GM20000 (cell line): ENCODE measurements at regions not wholly inside any gene's neighbourhood (a gene's known extent, or its start where the extent isn't known, plus 50 kb on each side); places are given as distances from the start of the nearest gene placed in this dataset.
"Not testable (repeated sequence)": the region's sequence is repeated elsewhere in the genome, so short reads cannot be mapped to it uniquely, and the experiment has no call there.

Experiments used
- DNase-seq: peaks from one replicate; pipeline ENCODE4 v3.0.0; 2012; ENCODE audit warnings: low spot score
- TF ChIP-seq, protein P1 (sequence below): IDR thresholded peaks from 2 replicates; pipeline ENCODE4 v1.5.1; 2012; ENCODE audit warnings: mild to moderate bottlenecking, control low read depth; ENCODE audit errors: extremely low read depth, missing control alignments

DNA sequence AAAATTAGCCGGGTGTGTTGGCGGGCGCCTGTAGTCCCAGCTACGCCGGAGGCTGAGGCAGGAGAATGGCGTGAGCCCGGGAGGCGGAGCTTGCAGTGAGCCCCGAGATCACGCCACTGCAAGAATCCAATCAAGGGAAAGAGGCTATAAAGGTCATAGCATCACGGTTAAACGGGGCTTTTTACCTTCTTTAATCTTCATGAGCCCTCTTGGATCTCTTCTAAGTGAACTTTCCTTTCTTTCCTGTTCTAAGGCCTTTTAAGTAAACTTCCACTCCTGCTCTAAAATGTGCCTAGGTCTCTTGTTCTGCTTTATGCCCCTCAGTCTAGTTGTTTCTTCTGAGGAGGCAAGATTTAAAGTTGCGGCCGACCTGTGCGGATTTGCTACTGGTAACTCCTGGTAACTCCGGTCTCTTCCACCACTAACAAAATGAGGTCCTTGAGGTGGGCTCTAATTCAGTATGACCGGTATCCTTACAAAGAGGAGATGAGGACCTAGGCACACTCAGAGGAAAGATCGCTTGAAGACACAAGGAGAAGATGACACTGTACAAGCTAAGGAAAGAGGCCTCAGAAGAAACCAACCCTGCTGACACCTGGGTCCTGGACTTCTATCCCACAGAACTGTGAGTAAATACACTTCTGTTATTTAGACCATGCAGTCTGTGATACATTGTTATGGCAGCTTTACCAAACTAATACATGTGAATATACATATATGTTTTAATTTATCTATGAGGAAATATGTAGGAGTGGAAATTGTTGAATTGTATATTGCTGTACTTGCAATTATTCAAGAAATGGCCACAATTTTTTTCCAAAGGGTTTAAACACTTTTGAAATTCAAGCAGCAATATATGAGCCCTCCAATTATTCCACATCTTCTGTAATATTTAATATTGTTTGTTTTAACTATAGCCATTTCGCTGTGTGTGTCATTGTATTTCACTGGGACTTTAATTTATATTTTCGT, 331.5 kb upstream of the CNTNAP2 start:
- TF ChIP-seq, protein P1, sequence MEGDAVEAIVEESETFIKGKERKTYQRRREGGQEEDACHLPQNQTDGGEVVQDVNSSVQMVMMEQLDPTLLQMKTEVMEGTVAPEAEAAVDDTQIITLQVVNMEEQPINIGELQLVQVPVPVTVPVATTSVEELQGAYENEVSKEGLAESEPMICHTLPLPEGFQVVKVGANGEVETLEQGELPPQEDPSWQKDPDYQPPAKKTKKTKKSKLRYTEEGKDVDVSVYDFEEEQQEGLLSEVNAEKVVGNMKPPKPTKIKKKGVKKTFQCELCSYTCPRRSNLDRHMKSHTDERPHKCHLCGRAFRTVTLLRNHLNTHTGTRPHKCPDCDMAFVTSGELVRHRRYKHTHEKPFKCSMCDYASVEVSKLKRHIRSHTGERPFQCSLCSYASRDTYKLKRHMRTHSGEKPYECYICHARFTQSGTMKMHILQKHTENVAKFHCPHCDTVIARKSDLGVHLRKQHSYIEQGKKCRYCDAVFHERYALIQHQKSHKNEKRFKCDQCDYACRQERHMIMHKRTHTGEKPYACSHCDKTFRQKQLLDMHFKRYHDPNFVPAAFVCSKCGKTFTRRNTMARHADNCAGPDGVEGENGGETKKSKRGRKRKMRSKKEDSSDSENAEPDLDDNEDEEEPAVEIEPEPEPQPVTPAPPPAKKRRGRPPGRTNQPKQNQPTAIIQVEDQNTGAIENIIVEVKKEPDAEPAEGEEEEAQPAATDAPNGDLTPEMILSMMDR, result no peak
- DNase-seq, result no peak

GRCh38 chr7:145781388-145781787, 335.2 kb upstream of the CNTNAP2 start:
- DNase-seq, result not testable (repeated sequence)

GRCh38 chr7:145779140-145779539, 337.5 kb upstream of the CNTNAP2 start:
- TF ChIP-seq, protein P1, result no peak
- DNase-seq, result no peak

DNA sequence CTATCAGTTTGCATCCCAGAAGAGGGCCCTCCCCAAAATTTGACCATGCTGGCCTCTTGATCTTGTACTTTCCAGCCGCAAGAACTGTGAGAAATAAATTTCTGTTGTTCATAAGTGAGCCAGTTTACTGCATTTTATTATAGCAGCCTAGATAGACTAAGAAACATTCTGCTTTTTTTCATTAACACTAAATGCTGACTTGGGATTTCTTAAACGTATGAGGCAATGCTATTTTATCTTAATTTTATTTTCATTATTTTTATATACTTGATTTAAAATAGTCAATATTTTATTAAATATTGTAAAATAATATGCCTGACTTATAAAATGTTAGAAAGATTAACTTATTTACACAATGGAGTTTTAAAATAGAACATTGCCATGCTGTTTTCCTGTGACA, 341.8 kb upstream of the CNTNAP2 start:
- no peak for DNase-seq
- TF ChIP-seq, protein P1, result no peak

GRCh38 chr7:145753004-145753403, 363.6 kb upstream of the CNTNAP2 start:
- DNase-seq, result no peak
- TF ChIP-seq, protein P1, result no peak

DNA sequence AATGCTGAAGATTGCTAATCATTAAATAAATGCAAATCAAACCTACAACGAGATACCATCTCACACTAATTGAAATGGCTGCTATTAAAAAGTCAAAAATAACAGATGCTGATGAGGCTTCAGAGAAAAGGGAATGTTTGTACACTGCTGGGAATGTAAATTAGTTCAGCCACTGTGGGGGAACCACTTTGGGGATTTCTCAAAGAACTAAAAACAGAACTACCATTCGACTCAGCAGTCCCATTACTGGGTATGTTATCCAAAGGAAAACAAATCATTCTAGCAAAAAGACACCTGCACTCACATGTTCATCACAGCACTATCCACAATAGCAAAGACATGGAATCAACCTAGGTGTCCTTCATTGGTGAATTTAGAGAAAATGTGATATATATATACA, 379.0 kb upstream of the CNTNAP2 start:
- DNase-seq, result no peak
- TF ChIP-seq, protein P1, result no peak

DNA sequence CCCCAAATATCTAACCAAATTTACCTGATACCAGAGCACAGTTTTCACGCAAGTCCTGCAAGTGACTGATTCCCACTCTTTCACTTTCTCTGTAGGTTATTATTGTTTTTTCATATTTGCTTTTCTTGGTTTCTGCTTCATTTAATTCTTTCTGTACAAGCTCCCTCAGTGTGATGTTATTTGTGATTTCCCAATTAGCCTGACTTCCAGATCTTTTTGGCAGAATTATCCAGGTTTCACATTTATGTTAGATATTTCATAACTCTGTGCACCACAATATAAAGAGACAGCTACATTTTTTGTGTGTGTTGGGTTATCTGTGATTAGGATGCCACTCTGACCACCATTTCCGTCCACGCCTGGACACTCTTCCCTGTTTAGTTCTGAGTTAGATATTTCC, 381.5 kb upstream of the CNTNAP2 start:
- no peak for DNase-seq
- TF ChIP-seq, protein P1, result no peak

- TF ChIP-seq, protein P1, result no peak
- no peak for DNase-seq
These were observed 384.1 kb upstream of the CNTNAP2 start for GRCh38 chr7:145732521-145732920.
